ENCODE measurements at regions not wholly inside any gene's neighbourhood (a gene's known extent, or its start where the extent isn't known, plus 50 kb on each side); places are given as distances from the start of the nearest gene placed in this dataset.
"Not testable (repeated sequence)": the region's sequence is repeated elsewhere in the genome, so short reads cannot be mapped to it uniquely, and the experiment has no call there.

GRCh38 chr2:111669928-111670695 lies 213.9 kb downstream of the ANAPC1 start:
- H3K4me1 Mint-ChIP-seq, result peaks cover 18% of the 10 kb centered on the region
- H3K27ac Mint-ChIP-seq (ENCODE audit: unreplicated experiment), result no peak overlapping the region
- peaks cover 4% of the 10 kb centered on the region for H3K36me3 Mint-ChIP-seq (ENCODE audit: low read depth)
- H3K9me3 Mint-ChIP-seq, result peaks cover 6% of the 10 kb centered on the region
- DNase-seq (ENCODE audit: low read depth, low spot score), result no peak
- no peaks in the 10 kb centered on the region for H3K27me3 Mint-ChIP-seq (ENCODE audit: low read depth)
- no peak overlapping the region for H3K4me3 Mint-ChIP-seq
- TF ChIP-seq, protein P1, sequence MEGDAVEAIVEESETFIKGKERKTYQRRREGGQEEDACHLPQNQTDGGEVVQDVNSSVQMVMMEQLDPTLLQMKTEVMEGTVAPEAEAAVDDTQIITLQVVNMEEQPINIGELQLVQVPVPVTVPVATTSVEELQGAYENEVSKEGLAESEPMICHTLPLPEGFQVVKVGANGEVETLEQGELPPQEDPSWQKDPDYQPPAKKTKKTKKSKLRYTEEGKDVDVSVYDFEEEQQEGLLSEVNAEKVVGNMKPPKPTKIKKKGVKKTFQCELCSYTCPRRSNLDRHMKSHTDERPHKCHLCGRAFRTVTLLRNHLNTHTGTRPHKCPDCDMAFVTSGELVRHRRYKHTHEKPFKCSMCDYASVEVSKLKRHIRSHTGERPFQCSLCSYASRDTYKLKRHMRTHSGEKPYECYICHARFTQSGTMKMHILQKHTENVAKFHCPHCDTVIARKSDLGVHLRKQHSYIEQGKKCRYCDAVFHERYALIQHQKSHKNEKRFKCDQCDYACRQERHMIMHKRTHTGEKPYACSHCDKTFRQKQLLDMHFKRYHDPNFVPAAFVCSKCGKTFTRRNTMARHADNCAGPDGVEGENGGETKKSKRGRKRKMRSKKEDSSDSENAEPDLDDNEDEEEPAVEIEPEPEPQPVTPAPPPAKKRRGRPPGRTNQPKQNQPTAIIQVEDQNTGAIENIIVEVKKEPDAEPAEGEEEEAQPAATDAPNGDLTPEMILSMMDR (conservative IDR thresholded peaks at IDR 0.05), result no peak

- H3K27ac Mint-ChIP-seq (ENCODE audit: unreplicated experiment), result no peak overlapping the region
- no peak for DNase-seq (ENCODE audit: low read depth, low spot score)
- H3K4me3 Mint-ChIP-seq, result no peak overlapping the region
Observed at GRCh38 chr2:111670776-111671175, 213.2 kb downstream of the ANAPC1 start.

DNA sequence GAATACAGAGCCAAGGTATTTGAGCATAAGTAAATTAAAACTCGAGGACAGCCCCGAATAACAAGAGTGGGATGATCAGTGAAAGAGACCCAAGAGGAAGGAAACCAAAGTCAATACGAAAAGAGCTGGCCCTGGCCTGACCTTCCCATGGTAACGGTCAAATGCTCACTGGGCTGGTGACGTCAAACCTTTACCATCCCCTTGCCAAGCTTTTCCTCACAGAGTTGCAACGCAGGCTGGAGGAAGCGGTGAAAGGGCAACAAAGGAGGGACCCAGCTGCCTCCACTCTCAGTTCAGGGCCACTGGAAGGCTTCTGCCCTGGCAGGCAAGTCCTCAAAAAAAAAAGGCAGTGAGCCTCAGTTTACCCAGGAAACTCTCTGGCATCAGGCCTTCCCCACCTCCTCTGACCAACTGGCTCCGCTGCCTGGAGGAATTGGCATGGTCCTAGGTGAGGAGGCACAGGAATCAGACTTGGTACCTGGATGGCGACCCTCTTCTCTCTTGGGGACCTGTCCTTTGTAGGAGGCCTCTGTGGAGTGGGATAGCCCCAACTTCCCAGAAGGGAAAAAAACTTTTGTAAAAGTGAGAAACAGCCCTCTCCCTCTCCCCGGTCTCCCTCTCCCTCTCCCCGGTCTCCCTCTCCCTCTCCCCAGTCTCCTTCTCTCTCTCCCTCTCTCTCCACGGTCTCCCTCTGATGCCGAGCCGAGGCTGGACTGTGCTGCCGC lies 212.4 kb downstream of the ANAPC1 start:
- TF ChIP-seq, protein P1 (conservative IDR thresholded peaks at IDR 0.05), result no peak
- no peak for DNase-seq (ENCODE audit: low read depth, low spot score)
- H3K9me3 Mint-ChIP-seq, result peaks cover 6% of the 10 kb centered on the region
- H3K4me3 Mint-ChIP-seq, result no peak overlapping the region
- H3K27me3 Mint-ChIP-seq (ENCODE audit: low read depth), result no peaks in the 10 kb centered on the region
- peaks cover 21% of the 10 kb centered on the region for H3K4me1 Mint-ChIP-seq
- no peak overlapping the region for H3K27ac Mint-ChIP-seq (ENCODE audit: unreplicated experiment)
- H3K36me3 Mint-ChIP-seq (ENCODE audit: low read depth), result peaks cover 4% of the 10 kb centered on the region

More at GRCh38 chr2:111670776-111671175, 213.2 kb downstream of the ANAPC1 start:
- Mint-ChIP-seq H3K9me3 (peaks cover 6% of the 10 kb centered on the region), H3K36me3 (ENCODE audit: low read depth) (peaks cover 4% of the 10 kb centered on the region), H3K4me1 (peaks cover 18% of the 10 kb centered on the region), H3K27me3 (ENCODE audit: low read depth) (no peaks in the 10 kb centered on the region)
- TF ChIP-seq, protein P1 (conservative IDR thresholded peaks at IDR 0.05), result no peak

DNA sequence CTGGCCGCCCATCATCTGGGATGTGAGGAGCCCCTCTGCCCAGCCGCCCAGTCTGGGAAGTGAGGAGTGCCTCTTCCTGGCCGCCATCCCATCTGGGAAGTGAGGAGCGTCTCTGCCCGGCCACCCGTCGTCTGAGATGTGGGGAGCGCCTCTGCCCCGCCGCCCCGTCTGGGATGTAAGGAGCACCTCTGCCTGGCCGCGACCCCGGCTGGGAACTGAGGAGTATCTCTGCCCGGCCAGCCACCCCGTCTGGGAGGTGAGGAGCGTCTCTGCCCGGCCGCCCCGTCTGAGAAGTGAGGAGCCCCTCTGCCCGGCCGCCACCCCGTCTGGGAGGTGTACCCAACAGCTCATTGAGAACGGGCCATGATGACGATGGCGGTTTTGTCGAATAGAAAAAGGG lies 211.4 kb downstream of the ANAPC1 start:
- not testable (repeated sequence) for DNase-seq (ENCODE audit: low read depth, low spot score); H3K4me3 Mint-ChIP-seq; H3K36me3 Mint-ChIP-seq (ENCODE audit: low read depth); H3K27me3 Mint-ChIP-seq (ENCODE audit: low read depth); H3K9me3 Mint-ChIP-seq; H3K27ac Mint-ChIP-seq (ENCODE audit: unreplicated experiment)
- H3K4me1 Mint-ChIP-seq, result peaks cover 25% of the 10 kb centered on the region

DNA sequence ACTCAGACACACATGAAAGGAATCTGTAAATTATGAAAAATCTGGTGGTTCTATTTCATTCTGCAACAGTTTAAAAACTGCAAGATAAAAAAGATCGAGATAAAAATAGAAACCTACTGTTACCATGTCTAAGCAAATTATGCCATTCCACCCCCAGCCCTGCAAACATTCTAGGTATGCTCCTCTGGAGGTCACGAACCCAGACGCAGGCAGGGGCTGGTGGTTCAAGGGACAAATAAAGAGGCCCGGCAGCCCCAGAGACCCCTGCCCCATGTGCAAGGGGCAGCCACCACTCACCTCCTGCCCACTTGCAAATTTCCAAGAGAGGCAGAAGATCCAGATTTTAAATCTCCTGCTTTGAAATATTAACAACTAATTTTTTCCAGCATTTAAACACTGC lies 210.5 kb downstream of the ANAPC1 start:
- Mint-ChIP-seq H3K27me3 (ENCODE audit: low read depth) (no peaks in the 10 kb centered on the region), H3K36me3 (ENCODE audit: low read depth) (no peaks in the 10 kb centered on the region), H3K9me3 (peaks cover 3% of the 10 kb centered on the region), H3K4me1 (peaks cover 31% of the 10 kb centered on the region), H3K4me3 (no peak overlapping the region), H3K27ac (ENCODE audit: unreplicated experiment) (no peak overlapping the region)
- no peak for DNase-seq (ENCODE audit: low read depth, low spot score)
- TF ChIP-seq, protein P1 (conservative IDR thresholded peaks at IDR 0.05), result no peak

Data from neural crest cell (in vitro differentiated cells).